Natural killer cell (primary cell): ENCODE measurements at regions not wholly inside any gene's neighbourhood (a gene's known extent, or its start where the extent isn't known, plus 50 kb on each side); places are given as distances from the start of the nearest gene placed in this dataset.

Experiments used
- ATAC-seq, 3 donors: fragments of 150-1000 bp in 2 of 3; fragments of 200-7000 bp in 1 of 3; cut with Tn5 transposase; 1 replicate in 1 of 3; 2 replicates in 2 of 3; pipeline ENCODE4 v1.10.0; 2021; ENCODE audit warnings: mild to moderate bottlenecking in 2 of 3, moderate library complexity in 2 of 3
- DNase-seq, 2 donors: peaks; one replicate each; pipeline versions ENCODE4 v3.0.0 to v3.0.0-alpha.2; 2013 to 2021; ENCODE audit warnings: mixed read lengths in 1 of 2
- H3K27ac ChIP-seq: one replicate; pipeline ENCODE4 v1.5.1; 2013; ENCODE audit warnings: mild to moderate bottlenecking, low read length
- H3K27me3 ChIP-seq: one replicate; pipeline ENCODE4 v1.6.1; 2013; ENCODE audit warnings: low read length; ENCODE audit not compliant: control insufficient read depth, insufficient read depth
- H3K36me3 ChIP-seq: one replicate; pipeline ENCODE4 v1.6.1; 2013; ENCODE audit warnings: low read length; ENCODE audit not compliant: control insufficient read depth, insufficient read depth
- H3K4me1 ChIP-seq: one replicate; pipeline ENCODE4 v1.6.1; 2013; ENCODE audit warnings: low read length; ENCODE audit not compliant: control insufficient read depth, insufficient read depth
- H3K4me3 ChIP-seq: one replicate; pipeline ENCODE4 v1.5.1; 2013; ENCODE audit warnings: low read length
- H3K9me3 ChIP-seq: one replicate; pipeline ENCODE4 v1.6.1; 2013; ENCODE audit warnings: low read length; ENCODE audit not compliant: control insufficient read depth, insufficient read depth
- H3K27ac Mint-ChIP-seq, 2 donors: one replicate each; pipeline ENCODE4 v1.8.0; 2022; ENCODE audit warnings: mild to moderate bottlenecking in 2 of 2, mixed read lengths in 2 of 2, moderate library complexity in 1 of 2
- H3K27me3 Mint-ChIP-seq, 2 donors: one replicate each; pipeline ENCODE4 v1.8.0; 2022; ENCODE audit warnings: low read depth in 2 of 2, mixed read lengths in 2 of 2
- H3K36me3 Mint-ChIP-seq: one replicate; pipeline ENCODE4 v1.8.0; 2022; ENCODE audit warnings: mixed read lengths
- H3K4me1 Mint-ChIP-seq, 2 donors: one replicate each; pipeline ENCODE4 v1.8.0; 2022; ENCODE audit warnings: mixed read lengths in 2 of 2
- H3K4me3 Mint-ChIP-seq: one replicate; pipeline ENCODE4 v1.8.0; 2022; ENCODE audit warnings: mild to moderate bottlenecking, moderate library complexity, mixed read lengths
- H3K9me3 Mint-ChIP-seq, 2 donors: one replicate each; pipeline ENCODE4 v1.8.0; 2022; ENCODE audit warnings: mixed read lengths in 2 of 2
- WGBS: methylation state at CpG from one replicate; pipeline ENCODE4 v1.1.7; 2013; ENCODE audit warnings: missing lambda C conversion rate; ENCODE audit not compliant: insufficient coverage; 5-methylcytosine and 5-hydroxymethylcytosine counted together
- intact Hi-C: fragments of 100-400 bp; cut with micrococcal nuclease; formaldehyde crosslinking; loops from one replicate; pipeline ENCODE4 v1.14.2; 2022
- TF ChIP-seq, protein P1 (sequence below): fragments of 200-600 bp; IDR thresholded peaks from one replicate; pipeline ENCODE4 v1.8.0; 2022; ENCODE audit warnings: antibody characterized with exemption

DNA sequence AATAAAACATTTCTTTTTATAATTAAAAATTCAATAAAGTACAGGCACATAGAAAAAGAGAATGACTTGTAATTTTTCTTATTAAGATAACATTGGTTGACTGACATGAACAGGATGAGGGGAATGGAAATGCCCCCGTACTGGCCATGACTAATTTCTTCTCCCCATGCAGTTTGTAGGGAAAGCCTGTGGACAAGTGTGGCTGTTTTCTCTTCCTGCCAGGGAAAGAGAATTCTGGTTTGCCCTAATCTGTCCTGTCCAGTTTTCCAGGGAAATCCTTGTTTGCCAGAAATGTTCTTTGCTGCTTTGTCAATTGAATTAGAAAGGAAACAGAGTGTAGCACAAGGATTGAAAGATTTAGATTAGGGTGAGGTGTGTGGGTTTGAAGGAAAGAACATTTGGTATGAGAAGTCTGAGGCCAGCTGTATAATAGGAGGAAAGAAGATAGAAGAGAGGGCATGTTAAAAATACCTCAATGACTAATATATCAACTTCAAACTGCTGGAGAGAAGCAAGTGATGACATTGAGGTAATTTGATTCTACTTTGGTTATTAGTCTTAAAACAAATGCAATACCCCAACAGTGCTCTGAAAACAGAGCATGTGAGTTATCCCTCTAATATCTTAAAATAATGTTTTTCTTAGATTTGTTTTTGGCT is 593.9 kb upstream of the ZNF804A start:
- DNase-seq (no peak), ATAC-seq (no peak)
- no peaks in the 10 kb centered on the region for H3K4me1 Mint-ChIP-seq
- intact Hi-C loops, result no loop called here
- no peak overlapping the region for H3K27ac ChIP-seq
- H3K36me3 ChIP-seq, result no peaks in the 10 kb centered on the region
- 42% methylated on average over 1 of the region's 1 CpG for WGBS
- no peak overlapping the region for H3K4me3 ChIP-seq
- no peaks in the 10 kb centered on the region for H3K27me3 Mint-ChIP-seq
- H3K9me3 ChIP-seq, result no peaks in the 10 kb centered on the region
- no peaks in the 10 kb centered on the region for H3K4me1 ChIP-seq
- H3K27ac Mint-ChIP-seq, result no peak overlapping the region
- TF ChIP-seq, protein P1, sequence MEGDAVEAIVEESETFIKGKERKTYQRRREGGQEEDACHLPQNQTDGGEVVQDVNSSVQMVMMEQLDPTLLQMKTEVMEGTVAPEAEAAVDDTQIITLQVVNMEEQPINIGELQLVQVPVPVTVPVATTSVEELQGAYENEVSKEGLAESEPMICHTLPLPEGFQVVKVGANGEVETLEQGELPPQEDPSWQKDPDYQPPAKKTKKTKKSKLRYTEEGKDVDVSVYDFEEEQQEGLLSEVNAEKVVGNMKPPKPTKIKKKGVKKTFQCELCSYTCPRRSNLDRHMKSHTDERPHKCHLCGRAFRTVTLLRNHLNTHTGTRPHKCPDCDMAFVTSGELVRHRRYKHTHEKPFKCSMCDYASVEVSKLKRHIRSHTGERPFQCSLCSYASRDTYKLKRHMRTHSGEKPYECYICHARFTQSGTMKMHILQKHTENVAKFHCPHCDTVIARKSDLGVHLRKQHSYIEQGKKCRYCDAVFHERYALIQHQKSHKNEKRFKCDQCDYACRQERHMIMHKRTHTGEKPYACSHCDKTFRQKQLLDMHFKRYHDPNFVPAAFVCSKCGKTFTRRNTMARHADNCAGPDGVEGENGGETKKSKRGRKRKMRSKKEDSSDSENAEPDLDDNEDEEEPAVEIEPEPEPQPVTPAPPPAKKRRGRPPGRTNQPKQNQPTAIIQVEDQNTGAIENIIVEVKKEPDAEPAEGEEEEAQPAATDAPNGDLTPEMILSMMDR, result no peak
- no peaks in the 10 kb centered on the region for H3K27me3 ChIP-seq
- peaks cover 6 to 11% of the 10 kb centered on the region in 2 donors for H3K9me3 Mint-ChIP-seq
- no peak overlapping the region for H3K4me3 Mint-ChIP-seq
- H3K36me3 Mint-ChIP-seq, result no peaks in the 10 kb centered on the region

DNA sequence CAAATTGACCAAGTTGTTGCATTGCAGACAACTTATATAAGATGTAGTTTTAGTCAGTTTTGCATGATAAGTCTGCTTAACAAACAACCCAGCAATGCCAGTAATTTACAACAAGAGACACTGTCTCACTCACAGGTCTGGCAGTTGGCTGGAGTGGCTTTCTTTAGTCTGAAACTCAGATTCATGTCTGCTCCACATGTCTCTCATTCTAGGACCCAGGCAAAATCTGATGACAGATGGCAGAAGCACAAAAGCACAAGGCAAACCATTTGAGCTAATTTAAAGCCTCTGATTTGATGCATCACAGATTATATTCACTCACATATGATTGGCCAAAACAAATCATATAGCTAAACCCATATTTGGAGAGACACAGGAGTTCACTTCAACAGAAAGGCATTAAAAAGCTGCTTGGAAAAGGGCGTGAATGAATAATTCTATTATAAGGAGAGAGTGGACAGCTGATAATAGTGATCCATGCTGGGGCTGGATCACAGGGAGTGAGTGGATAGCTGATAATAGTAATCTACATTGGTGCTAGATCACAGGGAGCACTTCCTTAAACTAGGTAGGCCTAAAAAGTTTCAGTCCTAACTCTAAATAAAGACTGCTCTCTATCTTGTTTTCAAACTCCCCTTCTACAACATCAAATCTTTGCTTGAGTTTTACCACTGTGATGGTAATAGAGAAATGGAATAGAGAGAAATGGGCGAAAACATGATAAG is 593.2 kb upstream of the ZNF804A start:
- ATAC-seq, result no peak
- WGBS, result 82% methylated on average over 2 of the region's 2 CpGs

DNA sequence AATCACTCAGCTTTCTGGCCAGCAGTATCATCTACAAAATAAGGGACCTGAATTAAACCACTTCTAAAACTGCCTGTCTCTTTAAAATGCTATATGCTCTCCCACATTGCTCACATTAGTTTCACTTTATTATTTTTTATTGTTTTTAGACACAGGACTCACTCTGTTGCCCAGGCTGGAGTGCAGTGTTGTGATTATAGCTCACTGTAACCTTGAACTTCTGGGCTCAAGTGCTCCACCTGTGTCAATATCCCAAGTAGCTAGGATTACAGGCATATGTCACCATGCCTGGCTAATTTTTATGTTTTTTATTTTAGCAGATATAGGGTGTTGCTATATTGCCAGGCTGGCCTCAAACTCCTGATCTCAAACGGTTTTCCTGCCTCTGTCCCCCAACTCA is 591.3 kb upstream of the ZNF804A start:
- Histone ChIP-seq H3K36me3 (no peaks in the 10 kb centered on the region), H3K4me3 (no peak overlapping the region), H3K9me3 (no peaks in the 10 kb centered on the region), H3K27ac (no peak overlapping the region), H3K4me1 (no peaks in the 10 kb centered on the region), H3K27me3 (no peaks in the 10 kb centered on the region)
- DNase-seq, result no peak
- H3K9me3 Mint-ChIP-seq, result peaks cover 4 to 9% of the 10 kb centered on the region in 2 donors
- H3K27me3 Mint-ChIP-seq, result no peaks in the 10 kb centered on the region
- no peak overlapping the region for H3K4me3 Mint-ChIP-seq
- 75% methylated on average over 1 of the region's 1 CpG for WGBS
- ATAC-seq, result no peak
- H3K4me1 Mint-ChIP-seq, result no peaks in the 10 kb centered on the region
- TF ChIP-seq, protein P1, result no peak
- H3K36me3 Mint-ChIP-seq, result no peaks in the 10 kb centered on the region
- no peak overlapping the region for H3K27ac Mint-ChIP-seq
- intact Hi-C loops, result no loop called here

More for the DNA sequence above, 593.2 kb upstream of the ZNF804A start:
- intact Hi-C loops, result no loop called here
- no peaks in the 10 kb centered on the region for H3K9me3 ChIP-seq
- no peaks in the 10 kb centered on the region for H3K4me1 Mint-ChIP-seq
- H3K4me1 ChIP-seq, result no peaks in the 10 kb centered on the region
- H3K27me3 Mint-ChIP-seq, result no peaks in the 10 kb centered on the region
- no peak overlapping the region for H3K4me3 Mint-ChIP-seq
- no peak for DNase-seq
- no peak overlapping the region for H3K4me3 ChIP-seq
- H3K36me3 ChIP-seq, result no peaks in the 10 kb centered on the region
- no peaks in the 10 kb centered on the region for H3K36me3 Mint-ChIP-seq
- no peaks in the 10 kb centered on the region for H3K27me3 ChIP-seq
- TF ChIP-seq, protein P1, result no peak
- peaks cover 6 to 11% of the 10 kb centered on the region in 2 donors for H3K9me3 Mint-ChIP-seq
- H3K27ac ChIP-seq, result no peak overlapping the region
- no peak overlapping the region for H3K27ac Mint-ChIP-seq
